CD4-positive, alpha-beta T cell treated with Interleukin-12 subunit alpha and Interleukin-12 subunit beta, for 1 hour (primary cell): ENCODE measurements at regions not wholly inside any gene's neighbourhood (a gene's known extent, or its start where the extent isn't known, plus 50 kb on each side); places are given as distances from the start of the nearest gene placed in this dataset.
"Not testable (repeated sequence)": the region's sequence is repeated elsewhere in the genome, so short reads cannot be mapped to it uniquely, and the experiment has no call there.

ENCODE experiments used
- DNase-seq: peaks from one replicate; pipeline ENCODE4 v3.0.0-alpha.2; 2020

DNA sequence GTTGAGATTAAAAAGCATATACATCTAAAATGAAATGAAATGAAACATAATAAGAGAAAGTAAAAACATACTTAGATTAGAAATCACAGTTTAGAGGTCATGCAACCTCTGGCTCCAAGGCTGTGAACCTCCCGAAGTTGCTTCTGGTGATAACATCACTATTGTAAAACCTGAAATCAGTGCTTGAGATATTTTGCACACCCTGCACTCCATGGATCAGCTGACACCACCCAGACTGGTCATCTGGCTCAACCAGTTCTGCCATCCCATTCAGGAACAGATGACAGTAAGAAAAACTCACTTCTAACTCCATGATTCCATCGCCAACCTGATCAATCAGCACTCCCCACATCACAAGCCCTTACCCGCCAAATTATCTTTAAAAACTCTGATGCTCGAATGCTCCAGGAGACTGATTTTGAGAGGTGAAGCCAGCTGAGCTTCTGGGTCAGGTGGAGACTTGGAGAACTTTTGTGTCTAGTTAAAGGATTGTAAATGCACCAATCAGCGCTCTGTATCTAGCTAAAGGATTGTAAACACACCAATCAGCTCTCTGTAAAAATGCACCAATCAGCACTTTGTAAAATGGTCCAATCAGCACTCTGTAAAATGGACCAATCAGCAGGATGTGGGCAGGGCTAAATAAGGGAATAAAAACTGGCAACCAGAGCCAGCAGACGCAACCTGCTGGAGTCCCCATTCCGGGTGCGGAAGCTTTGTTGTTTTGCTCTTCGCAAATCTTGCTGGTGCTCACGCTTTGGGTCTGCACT is 162.6 kb upstream of the MAGI2 start:
- DNase-seq: no peak

DNA sequence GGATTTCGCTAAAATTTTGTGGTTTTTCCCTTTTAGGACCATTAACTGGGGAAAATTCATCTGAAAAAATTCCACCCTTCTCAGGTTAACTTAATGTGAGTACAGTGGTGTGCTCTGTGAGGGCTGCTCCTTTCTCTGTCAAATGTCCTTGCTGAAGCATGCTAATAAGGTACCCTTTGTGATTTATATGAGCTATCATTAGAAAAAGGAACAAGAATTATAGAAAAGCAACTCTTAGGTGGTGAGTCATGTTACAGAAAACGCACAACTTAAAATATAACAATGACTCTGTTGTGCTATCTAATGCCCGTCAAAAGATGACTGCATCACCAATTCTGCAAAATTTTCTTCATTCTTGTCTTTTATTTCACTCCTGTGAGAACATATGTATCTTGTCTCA is 162.0 kb upstream of the MAGI2 start:
- DNase-seq: no peak

DNA sequence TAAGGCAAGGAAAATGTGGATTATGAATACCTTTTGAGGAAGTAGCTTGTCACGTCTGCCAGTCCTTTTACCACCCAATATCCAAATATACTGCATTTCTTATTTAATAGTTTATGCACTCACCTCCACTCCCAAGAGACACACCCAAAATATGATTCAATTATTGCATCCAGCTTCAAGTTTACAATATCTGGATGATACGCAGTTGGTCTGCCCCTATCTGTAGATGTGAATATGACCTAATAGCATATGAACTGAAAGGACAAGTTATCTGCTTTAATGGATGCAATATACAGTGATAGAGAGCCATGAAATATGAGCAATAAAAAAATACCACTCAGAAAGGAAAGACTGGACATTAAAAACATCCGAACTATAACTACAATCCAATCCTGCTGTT is 159.4 kb upstream of the MAGI2 start:
- DNase-seq: no peak

DNA sequence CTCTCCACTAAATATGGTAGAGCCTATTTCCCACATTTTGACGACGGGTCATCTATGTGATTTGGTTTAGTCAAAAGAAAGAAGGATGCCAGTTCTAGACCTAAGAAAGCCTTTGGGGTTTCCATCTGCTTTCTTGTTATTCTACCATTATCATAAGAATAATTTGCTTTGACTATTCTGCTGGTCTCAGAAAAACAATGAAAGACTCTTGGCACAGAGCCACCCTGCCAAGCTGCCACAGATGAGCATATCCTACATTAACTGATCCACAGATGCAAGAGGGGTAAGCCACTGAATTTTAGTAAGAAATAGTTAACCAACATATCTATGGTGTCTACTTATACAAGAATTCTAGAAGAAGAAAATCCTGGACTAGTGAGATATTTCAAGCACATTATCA is 158.6 kb upstream of the MAGI2 start:
- no peak for DNase-seq

DNA sequence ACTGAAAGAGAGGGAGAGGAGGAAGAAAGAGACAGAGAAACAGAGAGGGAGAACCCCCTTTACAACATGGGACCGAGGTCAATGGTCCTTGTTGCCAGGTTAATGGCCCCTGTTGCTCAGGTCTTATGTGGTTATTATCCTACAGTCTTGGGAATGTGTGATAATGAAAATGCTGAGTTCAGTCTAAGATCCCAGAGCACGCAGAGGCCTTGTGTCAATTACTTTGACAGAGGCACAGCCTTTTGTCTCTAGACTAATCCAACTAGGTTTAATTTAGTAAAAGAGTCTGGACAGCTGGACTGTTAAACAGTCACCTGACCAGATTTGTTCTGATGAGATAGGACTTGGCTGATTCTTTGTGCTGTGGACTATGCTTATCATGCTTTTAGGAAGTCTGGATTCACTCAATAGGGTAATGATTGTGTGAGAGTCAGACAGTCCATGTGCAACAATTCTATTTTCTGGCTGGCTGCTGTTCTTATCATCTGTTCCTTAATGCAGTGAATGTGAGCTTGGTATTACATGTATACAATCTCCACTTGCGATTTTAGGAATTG is 157.4 kb upstream of the MAGI2 start:
- no peak for DNase-seq

DNA sequence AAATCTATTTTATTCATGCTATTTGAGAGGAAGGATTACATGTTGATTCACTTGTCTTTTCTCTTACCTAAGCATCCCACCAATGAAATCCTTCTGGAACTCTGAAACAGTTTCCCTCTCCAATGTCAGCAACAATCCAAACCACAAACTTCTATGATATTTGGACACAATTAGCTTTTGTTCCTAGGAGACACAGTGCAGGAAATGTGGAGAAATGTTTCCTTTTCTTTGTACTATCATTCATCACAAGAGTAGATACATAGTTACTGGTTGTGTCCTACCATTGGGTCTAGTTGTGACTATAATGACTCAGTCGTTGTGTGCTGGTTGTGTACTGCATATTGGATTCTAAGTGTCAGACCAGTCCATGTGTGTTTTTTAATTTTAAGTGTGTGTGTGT is 156.8 kb upstream of the MAGI2 start:
- DNase-seq: no peak

DNA sequence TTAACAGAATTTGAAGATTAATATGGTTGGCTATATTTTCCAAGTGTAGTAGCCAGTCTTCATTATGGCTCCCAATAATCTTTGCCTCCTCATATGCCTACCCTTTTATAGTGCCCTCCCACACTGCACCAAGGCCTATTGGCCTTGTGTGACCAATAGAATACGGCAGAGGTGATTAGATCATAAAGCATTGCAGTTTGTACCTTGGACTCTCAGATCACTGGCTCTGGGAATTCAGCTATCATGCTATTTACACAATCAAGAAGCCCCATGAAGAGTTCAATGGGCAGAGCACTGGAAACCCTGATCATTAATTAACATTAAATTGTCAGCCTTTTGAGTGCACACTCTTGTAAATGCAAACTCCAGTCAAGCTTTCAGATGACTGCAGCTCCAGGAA is 154.5 kb upstream of the MAGI2 start:
- no peak for DNase-seq

DNA sequence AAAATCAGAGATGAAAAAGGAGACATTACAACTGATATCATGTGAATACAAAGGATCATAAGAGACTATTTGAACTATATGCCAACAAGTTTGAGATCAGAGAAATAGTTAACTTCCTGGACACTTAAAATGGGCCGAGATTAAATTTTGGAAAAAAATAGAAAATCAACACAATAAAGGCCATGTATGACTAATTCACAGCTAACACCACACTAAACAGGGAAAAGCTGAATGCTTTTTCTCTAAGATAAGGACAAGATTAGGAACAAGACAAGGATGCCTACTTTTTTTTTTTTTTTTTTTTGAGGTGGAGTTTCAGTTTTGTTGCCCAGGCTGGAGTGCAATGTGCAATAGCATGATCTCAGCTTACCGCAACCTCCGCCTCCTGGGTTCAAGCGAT is 151.4 kb upstream of the MAGI2 start:
- no peak for DNase-seq

DNA sequence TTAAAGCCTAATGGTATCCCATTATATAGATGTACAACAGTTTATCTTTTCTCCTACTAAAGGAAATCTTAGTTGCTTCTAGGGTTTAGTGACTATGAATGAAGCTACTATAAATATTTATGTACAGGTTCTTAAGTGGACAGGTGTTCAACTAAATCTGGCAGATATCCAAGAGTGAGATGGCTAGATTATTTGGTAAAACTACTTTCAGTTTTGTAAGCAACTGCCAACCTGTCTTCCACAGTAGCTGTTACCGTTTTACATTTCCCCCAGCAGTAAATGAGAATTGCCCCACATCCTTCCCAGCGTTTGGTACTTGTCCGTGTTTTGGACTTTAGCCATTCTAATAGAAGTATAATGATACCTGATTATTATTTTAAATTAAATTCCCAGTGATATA is 144.9 kb upstream of the MAGI2 start:
- no peak for DNase-seq

DNA sequence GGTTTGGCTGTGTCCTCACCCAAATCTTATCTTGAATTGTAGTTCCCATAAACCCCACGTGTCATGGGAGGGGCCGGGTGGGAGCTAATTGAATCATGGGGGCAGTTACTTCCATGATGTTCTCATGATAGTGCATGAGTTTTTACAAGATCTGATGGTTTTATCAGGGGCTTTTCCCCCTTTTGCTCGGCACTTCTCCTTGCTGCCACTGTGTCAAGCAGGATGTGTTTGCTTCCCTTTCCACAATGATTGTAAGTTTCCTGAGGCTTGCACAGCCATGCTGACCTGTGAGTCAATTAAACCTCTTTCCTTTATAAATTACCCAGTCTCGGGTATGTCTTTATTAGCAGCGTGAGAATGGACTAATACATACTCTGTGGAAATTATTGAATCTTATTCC is 141.2 kb upstream of the MAGI2 start:
- DNase-seq: not testable (repeated sequence)

DNA sequence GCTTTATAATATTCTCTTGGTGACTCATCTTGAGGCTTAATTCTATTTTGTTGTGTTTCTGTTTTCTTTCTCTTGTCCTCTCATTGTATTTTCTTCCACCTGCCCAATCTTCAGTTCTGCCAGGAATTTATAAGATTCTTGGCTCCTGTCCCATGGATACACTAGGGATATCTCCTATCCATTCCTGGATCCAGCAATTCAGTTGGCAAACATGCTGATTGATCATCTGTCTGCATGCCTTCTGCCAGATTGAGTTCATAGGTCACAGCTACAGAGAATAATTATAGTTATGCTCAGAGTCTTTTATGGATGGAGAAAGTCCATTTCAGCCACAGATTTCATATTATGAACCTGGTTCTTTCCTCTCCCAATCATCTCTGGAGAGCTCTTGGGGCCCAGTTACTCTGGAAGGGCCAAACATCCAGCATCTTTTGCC is 140.4 kb upstream of the MAGI2 start:
- DNase-seq: no peak

DNA sequence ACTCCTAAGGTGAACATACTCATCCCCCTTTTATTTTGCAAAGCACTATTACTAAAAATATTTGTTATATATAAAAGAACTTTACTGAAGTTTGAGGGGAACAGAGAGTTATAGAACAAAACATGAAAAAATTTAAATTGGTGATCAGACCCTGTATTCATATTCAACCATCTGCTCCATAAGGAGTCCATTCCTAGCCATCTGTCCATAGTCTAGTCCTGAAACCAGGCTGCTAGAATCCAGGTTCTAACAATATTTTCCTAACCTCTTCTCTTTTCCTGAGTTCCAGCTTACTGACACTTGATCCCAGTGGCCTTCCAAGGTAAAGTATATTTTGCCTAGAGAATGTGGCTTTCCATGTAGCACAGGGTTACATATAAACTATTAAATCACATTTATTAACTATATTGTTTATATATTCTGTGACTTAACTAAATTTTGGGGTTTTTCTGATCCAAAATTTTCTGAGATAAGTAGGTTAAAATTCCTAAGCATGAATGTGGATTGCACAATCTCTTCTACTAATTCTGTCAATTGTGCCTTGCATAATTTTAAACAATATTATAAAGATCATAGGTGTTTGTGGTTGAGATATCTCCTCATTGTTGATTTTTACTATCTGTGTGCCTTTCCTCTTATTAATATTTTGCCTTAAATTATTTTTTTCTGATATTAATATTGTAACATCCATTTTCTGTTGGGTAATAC is 137.6 kb upstream of the MAGI2 start:
- DNase-seq: no peak

DNA sequence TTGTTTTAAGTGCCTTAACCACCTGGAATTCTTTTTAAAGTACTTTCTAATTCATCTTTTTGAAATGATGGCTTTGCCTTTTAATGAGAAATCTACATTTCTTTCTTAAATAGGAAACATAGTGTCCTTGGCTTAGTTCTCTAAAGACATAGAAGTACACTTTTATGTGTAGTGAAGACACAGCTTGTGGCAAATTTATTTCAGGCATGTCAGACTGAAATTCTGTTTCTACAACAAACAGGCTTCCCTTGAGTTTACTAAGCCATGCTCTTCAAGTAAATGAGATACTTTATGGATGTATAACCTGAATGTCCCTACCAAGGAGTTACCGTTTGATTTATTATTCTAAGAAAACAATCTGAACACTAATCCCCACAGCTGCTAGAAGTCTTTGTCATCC is 136.9 kb upstream of the MAGI2 start:
- no peak for DNase-seq

DNA sequence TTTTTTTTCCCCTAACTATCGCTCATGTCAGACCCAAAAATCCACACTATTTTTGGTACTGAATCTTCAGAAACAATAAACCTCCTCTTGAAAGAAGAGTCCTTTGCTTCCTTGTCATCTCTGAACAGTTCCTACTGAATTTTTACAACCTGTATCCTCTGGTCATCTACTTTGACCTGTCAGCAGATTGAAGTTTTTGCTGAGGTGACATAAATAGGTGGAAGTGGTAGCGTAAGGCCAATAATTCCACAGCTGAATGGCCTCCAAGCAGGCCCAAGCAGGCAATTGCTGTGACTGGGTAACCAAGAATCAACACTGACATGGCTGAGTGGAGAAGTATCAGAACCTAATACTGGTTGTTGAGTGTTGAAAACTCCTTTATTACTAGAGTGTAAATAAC is 117.4 kb upstream of the MAGI2 start:
- DNase-seq: no peak

DNA sequence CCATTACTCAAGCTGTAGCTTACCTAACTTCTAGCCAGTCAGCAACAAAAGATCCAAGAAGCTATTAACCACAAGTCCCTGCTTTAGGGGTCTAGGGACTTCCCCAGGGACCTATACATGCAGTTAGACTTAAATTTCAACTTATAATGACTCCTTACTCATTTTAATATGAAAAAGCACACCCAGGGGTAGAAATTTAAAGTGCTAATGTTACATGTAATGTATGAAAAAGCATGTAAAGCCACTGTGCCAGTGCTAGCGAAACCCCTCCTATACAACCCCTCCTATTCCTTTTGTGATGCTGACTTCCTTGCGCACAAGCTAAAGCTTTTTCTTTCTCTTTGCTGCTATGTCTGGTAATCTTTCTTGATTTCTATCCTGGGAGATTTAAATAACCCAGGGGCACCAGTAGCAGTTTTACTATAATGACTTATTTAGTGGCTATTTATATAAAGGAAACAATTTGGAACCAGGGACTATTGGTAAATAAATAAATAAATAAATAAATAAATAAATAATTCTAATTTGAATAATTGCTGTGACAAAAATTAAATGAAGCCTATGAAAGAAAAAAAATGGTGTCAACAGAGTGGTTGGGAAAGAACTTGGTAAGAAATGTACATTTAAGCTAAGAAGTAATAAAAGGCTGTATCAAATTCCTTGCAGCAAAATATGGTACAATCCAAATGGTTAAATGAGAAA is 110.5 kb upstream of the MAGI2 start:
- DNase-seq: no peak

DNA sequence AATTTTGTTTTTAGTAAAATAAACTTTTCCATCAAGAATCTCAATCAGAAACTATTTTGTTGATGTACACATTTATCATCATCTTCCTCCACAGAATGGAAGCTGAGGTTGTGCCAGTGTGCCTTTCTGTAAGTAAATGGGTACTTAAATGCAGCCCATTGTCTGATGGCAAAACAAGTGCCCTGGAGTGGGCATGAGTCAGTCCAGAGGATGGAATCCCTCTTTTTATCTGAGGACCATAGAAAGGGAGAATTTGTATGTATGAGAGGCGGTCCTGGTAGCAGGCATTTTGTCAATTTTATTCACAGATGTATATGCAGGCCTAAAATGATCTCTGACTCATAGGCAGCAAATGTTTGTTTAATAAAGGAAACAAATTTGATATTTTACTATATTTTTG is 102.1 kb upstream of the MAGI2 start:
- DNase-seq: no peak

DNA sequence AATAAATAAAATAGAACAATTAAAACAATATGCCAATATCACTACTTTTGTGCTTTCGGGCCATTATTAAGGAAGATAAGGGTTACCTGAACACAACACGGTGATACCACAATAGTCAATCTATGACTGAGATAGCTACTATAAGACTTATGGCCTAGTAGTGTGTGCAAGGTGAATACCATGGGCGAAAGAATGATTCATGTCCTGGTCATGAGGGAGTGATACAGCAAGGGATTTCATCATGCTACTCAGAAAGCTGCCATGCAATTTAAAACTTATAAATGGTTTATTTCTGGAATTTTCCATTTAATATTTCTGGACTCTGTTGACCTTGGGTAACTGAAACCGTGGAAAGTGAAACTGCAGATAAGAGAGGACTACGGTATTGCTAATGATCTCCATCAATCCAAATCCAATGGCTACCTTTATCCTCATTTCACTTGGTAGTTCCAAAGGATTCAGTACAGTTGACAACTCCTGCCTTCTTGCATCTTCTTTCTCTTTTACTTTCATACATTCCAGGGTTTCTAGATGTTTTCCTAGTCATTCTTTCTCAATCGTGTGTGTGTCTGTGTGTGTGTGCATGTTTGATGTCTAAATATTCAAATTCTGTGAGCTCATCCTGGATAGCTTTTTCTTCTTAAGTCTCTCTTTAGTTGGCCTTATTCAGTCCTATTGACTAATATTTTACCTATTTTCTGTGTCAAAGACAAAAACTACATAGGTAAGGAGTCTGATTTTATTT is 100.5 kb upstream of the MAGI2 start:
- DNase-seq: no peak

DNA sequence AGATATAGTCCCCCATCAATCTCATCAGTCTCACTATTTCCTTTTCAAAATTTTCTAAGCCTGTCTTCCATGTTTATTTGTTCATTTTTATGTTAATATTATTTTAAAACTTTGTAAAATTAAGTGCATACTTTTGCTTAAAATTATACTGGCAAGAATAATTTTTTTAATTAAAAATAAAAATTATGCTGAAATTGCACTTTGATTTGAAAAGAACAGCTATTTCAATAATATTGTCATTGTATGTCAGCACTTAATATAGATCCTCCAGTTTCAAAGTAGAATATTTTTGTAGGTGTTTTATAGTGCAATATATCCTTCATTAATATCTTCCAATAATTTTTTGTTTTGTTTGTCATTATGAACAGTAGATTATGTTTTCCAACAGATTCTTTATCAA is 99.0 kb upstream of the MAGI2 start:
- no peak for DNase-seq

DNA sequence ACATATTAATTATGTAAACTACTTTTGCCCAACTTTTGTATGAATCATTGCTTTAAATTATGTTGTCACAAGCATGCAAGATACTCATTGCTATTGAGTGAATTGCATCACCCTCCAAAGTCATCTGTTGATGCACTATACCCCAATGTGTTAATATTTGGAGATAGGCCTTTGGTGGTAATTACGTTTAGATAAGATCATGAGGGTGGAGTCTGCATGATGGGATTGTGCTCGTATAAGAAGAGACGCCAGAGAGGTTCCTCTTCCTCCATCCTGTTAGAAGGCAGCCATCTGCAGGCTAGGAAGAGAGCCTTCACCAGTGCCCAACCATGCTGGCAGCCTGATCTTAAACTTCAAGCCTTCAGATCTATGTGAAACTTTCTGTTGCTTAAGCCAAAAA is 95.3 kb upstream of the MAGI2 start:
- DNase-seq: no peak

DNA sequence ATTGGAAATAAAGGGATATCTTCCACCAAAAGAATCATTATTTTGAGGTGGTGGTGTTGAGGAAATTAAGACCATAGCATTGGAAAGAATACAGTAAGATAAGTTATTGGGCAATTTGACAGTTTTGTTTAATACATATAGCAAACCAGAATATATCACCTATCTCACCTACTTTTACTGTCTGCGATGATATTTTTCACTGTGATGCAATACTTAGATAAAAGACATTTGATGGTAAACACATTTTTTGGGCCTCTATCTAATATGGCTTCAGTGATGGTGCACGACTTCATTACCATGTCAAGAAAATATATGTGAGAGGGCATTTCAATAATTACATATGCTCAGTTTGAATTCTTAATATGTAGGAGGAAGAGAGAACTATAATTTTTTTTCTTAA is 93.7 kb upstream of the MAGI2 start:
- no peak for DNase-seq

DNA sequence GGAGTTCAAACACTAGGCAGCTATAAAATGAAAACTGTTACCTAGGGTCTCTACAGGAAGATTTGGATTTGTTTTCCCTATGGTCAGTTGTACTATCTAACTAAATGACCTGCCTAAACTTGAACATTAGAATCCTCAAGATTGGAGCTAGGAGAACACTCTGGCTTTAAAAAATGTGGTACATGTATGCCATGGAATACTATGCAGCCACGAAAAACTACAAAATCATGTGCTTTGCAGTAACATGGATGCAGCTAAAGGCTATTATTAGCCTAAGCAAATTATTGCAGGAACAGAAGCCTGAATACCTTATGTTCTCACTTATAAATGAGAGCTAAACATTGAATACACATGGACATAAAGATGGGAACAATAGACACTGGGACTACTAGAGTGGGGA is 87.1 kb upstream of the MAGI2 start:
- DNase-seq: no peak

DNA sequence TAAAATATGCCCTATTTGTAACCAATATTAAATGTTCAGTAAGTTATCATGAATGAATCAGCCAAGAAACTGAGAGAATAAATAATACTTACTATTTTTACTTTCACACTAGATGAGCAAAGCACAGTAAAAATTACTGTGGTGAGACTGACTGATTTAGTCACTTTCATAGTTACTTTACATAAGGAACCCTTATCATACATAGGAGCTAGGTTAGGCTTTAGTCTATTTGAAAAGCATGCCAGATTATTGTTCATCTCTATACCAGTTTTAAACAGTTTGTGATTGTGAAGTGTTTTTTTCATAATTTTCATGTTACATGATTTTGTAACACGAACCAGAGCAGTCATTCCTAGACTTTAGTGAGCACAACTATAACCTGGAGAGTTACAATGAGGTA is 80.7 kb upstream of the MAGI2 start:
- no peak for DNase-seq
